ENCODE measurements at regions not wholly inside any gene's neighbourhood (a gene's known extent, or its start where the extent isn't known, plus 50 kb on each side); places are given as distances from the start of the nearest gene placed in this dataset.

DNA sequence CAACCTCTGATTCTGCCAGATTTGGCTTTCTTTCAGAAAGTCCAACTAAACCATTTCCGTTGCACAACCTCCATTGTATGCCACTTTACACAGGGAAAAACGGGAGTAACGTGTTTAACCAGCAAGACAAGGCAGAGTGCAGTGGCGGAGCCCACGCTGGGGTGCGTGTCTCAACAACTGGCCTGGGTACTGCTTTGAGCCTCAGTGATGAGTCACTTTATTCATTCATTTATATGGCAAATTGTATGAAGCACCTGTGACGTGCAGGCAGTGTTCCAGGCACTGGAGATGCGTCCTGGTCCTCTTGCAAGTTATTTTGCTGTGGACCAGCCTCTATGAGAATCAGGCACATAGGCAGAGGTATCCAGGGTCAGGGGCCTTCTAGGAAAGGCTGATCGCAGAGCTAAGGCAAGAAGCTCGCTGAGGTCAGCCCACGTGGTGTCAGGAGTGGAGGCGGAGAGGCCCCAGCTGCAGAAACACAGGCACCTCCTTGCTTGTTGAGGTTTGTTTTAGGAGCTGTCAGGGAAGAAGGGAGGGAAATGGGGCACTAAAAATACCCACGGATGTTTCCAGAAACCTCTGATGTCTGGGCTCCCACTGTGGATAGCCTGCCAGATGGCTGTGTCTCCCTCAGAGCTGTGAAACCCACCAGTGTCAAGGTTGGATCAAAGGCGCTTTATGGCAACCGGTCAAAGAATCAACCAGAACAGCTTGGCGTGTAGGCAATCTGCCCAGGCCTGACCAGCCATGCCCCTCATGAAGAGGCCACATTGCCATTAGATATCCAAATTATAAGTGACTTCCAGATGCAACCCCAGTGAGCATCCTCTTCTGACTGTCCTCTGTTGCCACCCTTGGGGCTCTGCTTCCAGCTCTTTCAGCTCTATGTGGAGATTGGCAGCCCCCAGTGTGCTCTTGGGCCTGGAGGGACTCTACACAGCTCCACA is 157.2 kb downstream of the CD83 start:
- DNase-seq (ENCODE audit: low spot score): no peak

DNA sequence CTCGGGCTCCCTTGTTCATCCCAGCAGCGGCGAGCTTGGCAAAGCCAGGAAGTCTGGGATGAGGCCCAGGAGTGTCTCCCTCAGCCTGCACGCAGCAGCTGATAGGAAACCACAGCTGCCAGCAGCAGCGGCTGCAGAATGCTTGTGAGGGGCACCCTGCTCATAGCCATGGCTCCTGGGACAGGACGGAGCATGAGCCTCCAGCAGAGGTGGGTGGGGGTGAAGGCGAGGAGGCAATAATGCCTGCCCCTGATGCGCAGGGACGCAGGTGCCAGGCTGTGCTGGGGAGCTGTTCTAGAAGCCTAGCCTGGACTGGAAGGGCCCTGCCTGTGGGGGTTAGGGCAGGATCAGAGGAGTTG is 157.9 kb downstream of the CD83 start:
- no peak for DNase-seq (ENCODE audit: low spot score)

DNA sequence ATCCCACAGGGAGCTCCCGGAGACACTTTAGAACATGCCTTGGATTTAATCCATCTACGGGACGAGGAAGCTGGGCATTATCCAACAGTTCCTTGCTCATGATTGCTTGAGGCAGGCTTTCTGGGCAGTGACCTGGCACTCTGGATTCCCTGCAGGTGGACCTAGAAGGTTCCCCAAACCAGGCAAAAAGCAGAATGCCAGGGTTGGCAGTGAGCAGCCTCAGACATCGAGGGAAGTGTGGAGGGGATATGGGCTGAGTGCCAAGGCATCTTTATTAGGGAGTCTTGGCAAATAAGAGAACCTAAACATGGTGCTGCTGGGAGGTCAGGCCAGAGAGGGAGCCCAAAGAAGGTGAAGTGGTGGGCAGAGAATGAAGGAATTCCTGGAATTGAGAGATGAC is 158.5 kb downstream of the CD83 start:
- DNase-seq (ENCODE audit: low spot score): no peak

DNA sequence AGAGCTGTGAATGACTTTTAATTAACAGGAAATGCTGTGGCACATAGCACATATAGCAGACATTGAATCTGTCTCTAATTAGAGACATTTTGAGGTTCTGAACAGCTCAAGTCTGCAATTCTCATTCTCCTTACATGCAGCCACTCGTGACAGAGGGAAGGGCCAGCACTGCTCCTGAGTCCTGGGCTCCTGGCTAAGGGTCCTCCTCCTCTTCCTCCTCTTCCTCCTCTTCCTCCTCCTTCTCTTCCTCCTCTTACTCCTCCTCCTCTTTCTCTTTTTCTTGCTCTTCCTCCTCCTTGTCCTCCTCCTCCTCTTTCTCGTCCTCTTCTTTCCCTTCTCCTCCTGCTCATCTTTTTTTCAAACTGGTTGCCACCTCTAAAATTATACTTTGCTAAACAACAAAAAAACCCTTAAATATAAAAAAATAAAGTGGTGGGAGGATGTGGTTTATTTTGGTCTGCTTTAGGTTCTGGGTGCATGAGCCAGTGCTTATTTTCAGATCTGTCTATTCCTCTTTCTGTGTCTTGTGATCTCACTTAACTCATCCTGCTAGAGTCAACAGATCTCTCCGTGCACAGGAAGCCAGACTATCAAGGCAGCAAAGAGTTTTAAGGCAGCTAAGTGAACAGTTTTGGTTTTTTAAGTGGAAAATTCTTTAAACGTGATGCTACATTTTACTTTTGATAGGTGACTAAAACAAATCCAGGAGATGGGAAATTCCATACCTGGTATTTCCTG is 159.3 kb downstream of the CD83 start:
- no peak for DNase-seq (ENCODE audit: low spot score)

DNA sequence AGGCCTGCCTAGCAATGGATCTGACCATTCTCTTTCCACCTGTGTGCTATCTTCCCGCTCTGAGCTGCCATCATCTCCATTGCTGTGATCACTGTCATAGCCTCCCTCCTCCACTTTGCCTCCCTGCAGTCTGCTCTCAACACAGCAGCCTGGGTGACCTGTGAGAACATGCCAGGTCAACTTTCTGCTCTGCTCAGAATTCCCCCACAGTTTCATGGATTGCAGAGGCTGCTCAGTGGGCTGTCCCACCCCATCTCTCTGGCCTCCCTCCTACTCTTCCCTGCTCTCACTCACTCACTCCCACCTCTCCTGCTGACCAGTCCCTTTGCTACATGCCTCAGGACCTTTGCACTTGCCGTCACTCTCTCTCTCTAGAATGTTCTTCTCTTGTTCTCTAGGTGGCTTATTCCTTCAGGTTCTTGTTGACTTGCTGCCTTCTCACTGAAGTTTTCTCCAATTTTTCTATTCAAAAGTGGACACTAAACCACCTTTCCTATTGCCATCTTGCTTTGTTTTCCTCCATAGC is 159.9 kb downstream of the CD83 start:
- no peak for DNase-seq (ENCODE audit: low spot score)

DNA sequence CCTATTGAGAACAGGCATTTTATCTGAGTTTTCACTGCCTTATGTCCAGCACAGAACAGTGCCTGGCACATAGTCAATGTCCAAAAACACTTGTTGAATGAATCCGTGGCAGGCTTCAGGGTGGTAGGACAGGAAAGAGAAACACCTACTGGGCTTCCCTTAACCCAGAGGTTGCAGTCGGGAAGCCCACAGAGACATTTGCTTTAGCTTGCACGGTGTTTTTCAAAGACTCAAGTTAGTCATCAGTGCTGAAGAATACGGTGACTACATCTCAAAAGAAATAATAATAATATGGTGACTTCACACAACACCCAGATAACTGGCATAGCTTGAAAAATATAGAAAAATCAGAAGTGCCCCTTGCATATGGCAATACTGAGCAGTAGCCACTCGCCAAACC is 160.4 kb downstream of the CD83 start:
- no peak for DNase-seq (ENCODE audit: low spot score)

DNA sequence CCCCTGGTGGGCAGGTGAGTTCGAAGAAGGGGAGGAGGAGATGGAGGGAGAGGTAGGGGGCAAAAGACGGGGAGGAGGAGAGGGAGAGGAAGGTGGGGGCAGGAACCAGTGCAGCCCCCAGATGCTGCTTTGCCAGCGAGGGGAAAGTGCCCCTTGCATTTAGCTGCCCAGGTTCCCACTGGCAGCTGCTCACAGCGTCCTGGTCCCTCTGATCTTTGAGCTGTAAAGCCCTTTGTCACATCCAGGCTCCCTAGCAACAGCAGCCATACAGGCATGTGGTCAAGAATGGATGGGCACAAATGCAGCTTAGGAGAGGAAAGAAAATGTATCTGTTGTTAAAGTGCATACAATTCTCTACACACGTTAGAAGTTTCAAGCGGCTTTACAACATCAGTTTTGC is 160.9 kb downstream of the CD83 start:
- DNase-seq (ENCODE audit: low spot score): no peak

DNA sequence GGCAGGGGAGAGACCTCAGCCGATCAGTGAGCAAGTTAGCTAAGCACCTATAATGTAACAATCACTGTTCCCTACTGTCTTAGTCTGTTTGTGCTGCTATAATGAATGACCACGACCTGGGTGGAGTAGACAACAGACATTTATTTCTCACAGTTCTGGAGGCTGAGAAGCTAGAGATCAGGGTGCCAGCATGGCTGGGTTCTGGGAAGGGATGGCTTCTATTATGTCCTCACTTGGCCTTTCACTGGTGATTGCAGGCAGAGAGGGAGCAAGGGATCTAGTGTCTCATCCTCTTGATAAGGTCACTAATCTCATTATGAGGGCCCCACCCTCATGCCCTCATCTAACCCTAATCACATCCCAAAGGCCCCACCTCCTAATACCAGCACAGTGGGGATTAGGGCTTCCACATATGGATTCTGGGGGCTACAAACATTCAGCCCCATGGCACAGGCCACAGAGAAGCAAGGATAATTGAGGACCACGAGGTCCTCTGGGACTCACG is 162.5 kb downstream of the CD83 start:
- DNase-seq (ENCODE audit: low spot score): no peak

DNA sequence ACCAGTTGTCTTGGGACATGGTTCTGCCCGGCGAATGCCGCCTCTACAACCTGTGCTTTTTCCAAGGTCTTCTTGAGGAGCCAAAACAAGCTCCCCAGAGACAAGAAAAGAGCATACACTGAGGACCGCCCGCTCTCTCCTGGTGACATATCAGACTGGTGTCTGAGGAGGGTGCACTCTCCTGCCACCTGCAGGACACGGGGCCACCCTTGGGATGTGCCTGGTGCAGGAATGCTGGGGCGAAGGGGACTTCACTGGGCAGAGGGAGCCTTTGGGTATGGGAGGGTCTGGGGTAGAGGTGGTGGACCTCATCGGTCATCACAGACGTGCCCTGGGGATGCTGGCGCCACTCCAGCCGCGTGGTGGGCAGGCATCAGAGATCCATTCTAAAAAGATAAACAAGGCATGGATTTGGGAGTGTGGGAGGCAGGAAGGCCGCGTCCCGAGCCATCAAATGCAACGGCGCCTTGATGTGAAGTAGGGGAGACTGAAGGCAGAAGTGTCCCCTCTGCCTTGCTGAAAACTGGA is 163.3 kb downstream of the CD83 start:
- peak; percentile 24 for DNase-seq (ENCODE audit: low spot score)

DNA sequence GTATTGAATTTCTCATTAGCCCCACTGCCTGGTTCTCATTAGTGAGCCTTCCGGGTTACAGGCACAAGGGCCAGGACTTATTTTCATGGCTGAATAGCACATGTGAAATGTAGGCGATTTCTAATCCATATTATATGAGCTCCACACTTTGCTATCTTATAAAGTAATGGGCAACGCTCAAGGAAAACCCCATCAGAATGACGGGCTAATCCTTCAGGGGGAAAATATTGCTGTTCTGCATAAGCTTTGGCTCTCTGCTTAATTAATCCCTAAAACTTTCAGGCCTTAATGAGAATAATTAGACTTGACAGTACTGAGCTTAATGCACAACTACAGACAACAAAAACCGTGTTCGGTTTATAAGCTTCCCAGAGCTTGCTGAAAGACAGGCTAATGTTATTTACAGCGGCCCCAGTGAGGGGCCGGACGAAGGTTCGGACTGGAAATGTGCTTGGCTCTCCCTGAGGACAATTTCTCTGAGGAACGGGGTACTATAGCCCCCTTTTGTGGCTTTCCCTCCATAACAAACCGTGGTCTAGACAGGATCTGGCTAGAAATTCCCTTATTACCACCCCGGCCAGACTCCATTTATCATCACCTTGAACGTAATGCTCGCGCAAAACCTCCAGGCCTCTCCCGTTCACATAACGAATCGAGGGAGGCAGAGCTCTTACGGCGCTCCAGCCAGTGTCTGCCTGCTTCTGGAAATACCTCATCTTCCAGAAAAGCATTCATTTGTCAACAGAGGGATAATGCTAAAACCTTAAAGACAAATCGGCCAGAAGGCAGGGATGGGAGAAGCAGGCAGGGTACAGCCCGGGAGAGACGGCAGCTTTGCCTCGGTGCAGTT is 164.5 kb downstream of the CD83 start:
- DNase-seq (ENCODE audit: low spot score): no peak

DNA sequence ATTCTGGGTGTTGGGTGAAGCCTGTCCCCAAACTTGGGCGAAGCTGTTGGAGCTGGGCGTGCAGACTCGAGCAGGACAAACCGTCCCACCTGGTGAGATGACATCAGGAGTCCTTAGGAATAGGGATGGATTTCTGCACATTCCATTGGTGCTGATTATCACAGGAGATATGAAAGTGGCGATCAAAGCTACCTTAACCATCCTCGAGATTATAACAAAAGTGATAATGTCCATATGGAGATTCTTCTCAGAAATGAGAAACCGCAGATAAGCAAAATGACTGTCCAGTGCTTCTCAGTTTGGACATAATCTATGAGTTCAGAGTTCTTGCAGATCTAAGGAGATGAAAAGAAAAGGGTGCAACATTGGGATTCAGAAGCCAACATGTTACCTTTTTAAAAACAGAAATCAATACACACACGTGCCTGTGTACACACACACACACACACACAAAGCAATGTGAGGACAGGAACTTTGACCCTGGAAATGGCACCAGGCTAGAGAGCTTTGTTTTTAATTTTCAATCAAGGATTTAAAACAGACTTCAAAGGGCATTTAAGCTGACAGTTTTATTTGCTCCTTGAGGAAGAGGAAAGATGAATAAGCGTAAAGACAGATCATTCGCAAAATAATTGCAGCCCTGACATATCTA is 165.4 kb downstream of the CD83 start:
- no peak for DNase-seq (ENCODE audit: low spot score)

DNA sequence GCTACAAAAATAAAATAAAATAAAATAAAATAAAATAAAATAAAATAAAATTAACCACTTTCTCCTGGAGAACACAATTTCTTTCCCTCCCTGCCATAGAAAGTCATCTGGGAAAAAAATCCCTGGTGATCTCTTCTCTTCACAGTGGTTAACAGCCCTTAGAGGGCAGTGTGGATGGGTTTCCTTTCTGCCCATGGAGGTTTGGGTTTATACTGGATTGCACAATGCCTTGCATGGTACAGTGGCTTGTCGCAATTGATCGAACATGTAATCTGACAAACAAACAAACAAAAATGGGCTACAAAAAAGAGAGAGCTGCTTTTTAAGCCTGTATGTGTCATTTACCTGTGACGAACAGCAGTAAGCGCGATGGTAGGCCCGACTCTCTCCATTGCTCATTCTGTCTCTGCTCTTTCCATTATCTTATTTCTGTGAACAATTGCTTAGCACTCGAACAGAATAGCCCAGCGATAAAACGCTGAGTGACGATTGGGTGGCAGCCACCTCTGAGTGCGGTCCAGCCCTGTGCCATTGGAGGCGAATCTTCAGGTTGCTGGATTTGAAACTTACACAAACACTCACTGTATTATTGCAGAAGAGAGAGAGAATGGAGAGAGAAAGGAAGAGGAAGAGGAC is 166.1 kb downstream of the CD83 start:
- no peak for DNase-seq (ENCODE audit: low spot score)

DNA sequence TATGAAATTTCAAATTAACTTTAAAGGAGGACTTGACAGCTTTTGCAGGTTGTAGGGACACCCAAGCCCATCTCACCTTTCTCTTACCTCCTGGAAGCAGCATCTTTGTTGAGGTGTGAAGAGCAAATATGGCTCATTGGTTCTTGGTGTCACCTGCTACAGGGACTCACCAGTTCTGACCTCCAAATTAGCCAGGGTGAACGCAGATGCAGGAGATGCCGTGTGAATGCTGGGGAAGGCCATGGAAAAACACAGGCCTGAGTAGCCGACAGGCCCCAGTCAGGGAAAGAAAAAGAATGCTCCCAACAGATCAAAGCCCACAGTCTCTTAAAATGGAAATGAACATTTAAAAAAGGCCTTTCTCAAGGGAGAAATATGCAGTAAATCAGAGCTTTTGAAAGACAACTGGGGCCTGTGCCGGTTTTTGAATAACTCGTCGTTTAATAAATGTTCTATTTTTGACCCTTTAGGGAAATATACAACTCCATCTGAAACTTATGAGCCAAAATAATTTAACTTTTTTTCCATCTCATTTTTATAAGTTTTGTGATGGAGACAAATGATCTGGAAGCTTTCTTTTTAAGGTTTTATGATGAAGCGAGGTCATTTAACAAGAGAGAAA is 167.5 kb downstream of the CD83 start:
- DNase-seq (ENCODE audit: low spot score): no peak

DNA sequence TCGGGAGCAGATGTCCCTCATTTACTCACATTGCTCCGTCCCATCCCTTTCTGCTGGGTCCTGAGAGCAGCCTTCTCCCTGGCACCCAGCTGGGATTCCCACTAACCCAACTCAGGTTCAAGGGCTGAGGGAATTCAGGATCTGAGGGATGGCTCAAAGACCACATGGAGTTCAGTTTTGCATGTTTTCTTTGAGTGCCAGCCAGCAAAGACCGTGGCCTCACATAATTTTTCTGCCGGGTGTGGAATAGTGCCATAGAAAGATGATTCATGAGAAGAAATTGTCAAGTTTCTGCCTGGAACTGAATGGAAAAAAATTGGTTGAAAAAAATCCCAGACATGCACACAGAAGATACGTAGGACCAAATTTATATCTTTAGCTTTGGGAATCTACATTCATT is 168.6 kb downstream of the CD83 start:
- no peak for DNase-seq (ENCODE audit: low spot score)

DNA sequence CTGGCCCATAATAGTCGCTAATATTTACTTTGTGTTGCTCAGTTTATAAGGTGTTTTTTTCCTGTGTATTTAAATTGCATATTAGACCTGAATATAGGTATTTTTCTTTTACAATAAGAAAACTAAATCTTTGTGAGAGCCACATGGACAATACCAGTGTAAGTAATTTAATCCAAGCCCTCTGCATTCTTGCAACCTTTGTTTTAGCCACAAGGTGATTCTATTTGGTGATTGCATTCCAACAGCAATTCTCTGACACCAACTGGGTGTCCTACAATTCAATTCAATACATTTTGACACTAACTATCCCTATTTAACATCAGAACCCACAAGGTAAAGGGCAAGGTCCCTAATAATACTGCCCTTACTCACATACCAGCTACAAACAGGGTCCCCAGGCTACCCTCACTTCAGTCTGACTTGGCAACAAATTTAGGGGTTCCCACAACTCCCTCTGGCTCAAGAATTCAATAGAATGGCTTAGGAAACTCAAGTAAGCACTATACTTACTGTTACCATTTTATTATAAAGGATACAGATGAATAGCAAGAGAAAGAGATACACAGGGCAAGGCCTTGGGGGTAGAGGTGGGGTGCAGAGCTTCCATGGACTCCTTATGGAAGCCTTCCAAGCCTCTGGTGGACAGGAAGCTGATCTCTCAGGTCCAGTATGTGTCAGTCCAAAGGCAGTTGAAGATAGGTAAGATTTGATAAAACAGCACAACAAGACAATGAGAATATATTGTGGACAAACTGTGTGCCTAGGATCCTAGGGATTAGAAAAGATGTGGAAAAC is 169.3 kb downstream of the CD83 start:
- DNase-seq (ENCODE audit: low spot score): no peak

DNA sequence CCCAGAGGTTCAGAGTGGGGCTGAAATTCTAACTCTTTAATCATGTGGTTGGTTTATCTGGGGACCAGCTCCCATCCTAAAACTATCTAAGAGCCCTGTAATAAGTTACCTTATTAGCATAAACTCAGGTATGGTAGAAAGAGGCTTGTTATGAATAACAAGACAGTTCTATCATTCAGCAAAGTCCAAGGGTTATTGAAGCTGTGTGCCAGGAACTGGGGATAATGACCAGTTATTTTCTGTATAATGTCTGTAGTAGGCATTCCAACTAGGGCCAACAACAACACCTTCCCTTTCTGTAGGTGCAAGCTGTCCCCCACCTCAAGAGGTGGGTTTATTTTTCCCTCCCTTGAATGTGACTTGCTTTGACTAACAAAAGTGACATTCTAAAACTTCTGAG is 170.1 kb downstream of the CD83 start:
- no peak for DNase-seq (ENCODE audit: low spot score)

DNA sequence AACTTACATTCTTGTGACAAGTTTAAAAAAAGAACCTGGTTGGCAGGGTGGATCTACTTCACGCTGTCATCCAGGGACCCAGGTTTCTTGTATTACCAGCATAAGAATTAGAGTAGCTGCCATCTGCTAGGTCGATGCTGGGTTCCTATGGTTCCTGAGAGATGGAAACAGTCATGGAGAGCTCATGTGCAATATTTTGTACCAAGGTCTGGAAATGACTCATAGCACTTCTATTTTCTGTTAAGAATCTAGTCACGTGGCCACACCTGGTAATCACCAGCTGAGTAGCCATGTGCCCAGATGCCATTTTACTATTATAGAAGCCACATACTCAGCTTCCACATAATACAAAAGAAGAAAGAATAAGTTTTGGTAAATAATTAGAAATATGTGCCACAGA is 171.3 kb downstream of the CD83 start:
- DNase-seq (ENCODE audit: low spot score): no peak

DNA sequence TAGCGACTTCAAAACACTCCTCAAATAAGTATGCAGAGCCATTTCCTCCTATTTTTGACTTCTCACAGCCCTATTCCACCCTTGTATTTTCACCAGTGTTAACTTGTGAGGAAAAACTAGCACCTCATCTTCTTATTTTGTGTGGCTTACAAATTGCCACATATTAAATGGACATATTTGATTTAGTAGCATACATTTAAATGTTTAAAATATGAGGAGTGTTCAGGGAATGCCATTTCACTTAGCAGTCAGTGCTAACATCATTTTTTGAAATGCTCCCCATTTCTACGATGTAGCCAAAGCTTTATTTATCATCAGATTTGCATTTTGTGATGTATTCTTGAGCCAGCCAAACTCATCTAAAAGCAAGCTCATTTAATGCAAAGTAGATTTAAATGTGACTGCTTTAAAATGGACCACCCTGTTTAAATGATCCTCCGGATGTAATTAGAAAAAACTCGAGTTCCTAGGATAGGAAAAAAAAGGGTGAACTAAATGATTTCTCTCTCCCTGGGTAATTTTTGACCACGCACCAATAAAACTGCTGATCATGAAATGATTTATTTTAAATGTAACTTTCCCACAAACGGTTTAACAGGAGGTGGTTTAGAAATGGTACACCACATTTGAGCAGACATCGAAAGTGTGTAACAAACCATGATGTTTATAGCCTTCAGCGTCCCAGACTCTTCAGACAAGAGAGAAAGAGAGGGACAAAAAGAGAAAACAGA is 172.6 kb downstream of the CD83 start:
- DNase-seq (ENCODE audit: low spot score): no peak
